C4-2B (cell line): ENCODE measurements at regions not wholly inside any gene's neighbourhood (a gene's known extent, or its start where the extent isn't known, plus 50 kb on each side); places are given as distances from the start of the nearest gene placed in this dataset.

Source experiments
- ZFX ChIP-seq: fragments of 450-650 bp; IDR thresholded peaks from 2 replicates; pipeline ENCODE4 v1.6.1; 2017
- TF ChIP-seq, protein P1 (sequence below): fragments of 450-650 bp; conservative IDR thresholded peaks from 2 replicates; pipeline ENCODE4 v1.5.1; 2017; ENCODE audit warnings: mild to moderate bottlenecking

DNA sequence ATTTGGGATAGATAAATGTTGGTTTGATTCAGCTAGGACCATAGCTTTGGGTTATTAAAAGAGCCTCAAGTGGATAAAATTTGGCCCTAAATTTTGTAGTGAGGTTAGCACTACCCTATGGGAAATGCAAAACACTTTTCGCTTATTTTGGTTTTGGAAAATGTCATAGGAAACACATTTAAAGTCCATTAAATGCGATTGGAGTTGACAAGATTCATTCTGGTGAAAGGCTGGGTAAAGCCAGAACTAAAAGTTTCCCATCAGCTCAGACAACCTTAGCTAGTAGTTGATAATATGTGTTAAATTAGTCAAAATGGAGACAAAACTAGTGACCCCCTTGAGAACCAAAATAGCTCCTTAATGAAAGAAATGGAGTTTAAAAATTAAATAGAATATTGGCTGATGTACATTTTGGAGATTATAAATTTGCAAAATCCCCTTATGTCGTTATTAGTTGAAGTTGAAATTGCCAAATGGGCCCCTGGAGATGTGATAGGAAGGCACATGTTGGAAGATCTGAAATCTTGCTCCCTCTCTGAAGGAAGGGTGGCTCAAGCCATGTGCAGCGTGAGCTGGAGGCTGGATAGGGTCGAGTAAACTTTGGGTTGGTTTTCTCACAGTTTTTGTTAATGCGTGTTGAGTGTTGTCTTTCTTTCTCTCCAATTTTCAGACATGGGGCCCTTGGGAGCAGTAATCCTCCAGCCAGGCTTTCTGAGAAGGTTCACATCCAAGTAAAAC lies 72.8 kb downstream of the CD83 start:
- TF ChIP-seq, protein P1, sequence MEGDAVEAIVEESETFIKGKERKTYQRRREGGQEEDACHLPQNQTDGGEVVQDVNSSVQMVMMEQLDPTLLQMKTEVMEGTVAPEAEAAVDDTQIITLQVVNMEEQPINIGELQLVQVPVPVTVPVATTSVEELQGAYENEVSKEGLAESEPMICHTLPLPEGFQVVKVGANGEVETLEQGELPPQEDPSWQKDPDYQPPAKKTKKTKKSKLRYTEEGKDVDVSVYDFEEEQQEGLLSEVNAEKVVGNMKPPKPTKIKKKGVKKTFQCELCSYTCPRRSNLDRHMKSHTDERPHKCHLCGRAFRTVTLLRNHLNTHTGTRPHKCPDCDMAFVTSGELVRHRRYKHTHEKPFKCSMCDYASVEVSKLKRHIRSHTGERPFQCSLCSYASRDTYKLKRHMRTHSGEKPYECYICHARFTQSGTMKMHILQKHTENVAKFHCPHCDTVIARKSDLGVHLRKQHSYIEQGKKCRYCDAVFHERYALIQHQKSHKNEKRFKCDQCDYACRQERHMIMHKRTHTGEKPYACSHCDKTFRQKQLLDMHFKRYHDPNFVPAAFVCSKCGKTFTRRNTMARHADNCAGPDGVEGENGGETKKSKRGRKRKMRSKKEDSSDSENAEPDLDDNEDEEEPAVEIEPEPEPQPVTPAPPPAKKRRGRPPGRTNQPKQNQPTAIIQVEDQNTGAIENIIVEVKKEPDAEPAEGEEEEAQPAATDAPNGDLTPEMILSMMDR: no peak
- TF ChIP-seq ZFX: no peak
